GM12878 (cell line): ENCODE measurements at regions not wholly inside any gene's neighbourhood (a gene's known extent, or its start where the extent isn't known, plus 50 kb on each side); places are given as distances from the start of the nearest gene placed in this dataset.

Experiments
- ATAC-seq: fragments of 200-7000 bp; cut with Tn5 transposase; 3 replicates; pipeline ENCODE4 v1.9.1; 2020; ENCODE audit warnings: mild to moderate bottlenecking, moderate library complexity
- BruUV-seq: library from RNA; stranded (reverse); fragments of 400-500 nt; replicated peaks from 2 replicates; lab custom pipeline; 2021; lab: Mats Ljungman, UMichigan
- CTCF ChIA-PET: fragments of 300-600 bp; sonication (Branson Sonifier 250); formaldehyde crosslinking; extraction: SDS; loops from one replicate; lab custom pipeline; 2021; ENCODE audit warnings: inconsistent platforms; lab: Yijun Ruan, JAX
- POLR2A ChIA-PET: fragments of 350-600 bp; formaldehyde crosslinking; extraction: SDS; loops from one replicate; lab custom pipeline; 2021; ENCODE audit warnings: inconsistent platforms; lab: Charles Lee
- RAD21 ChIA-PET: fragments of 300-600 bp; sonication (Branson Sonifier 250); formaldehyde crosslinking; loops from one replicate; lab custom pipeline; 2023; ENCODE audit warnings: antibody characterized with exemption; ENCODE audit not compliant: unreplicated experiment; lab: Charles Lee
- SMC1A ChIA-PET: fragments of 300-600 bp; sonication (Branson Sonifier 250); formaldehyde crosslinking; loops from one replicate; lab custom pipeline; 2023; ENCODE audit not compliant: unreplicated experiment, uncharacterized antibody; lab: Charles Lee
- DNase-seq: peaks from one replicate; pipeline ENCODE4 v3.0.0-alpha.2; 2011; ENCODE audit warnings: low read depth, low spot score
- FAIRE-seq: peaks from 3 replicates; lab custom pipeline; 2011; peaks lifted over from hg19 to GRCh38; lab: Jason Lieb, UNC
- H2AFZ ChIP-seq: 2 replicates; pipeline ENCODE4 v1.6.0; 2011; ENCODE audit warnings: low read depth, low read length, control low read depth; ENCODE audit not compliant: control insufficient read depth
- H3K27ac ChIP-seq: 2 replicates; pipeline ENCODE4 v1.5.1; 2011; ENCODE audit warnings: control low read depth; ENCODE audit not compliant: control insufficient read depth, insufficient read depth
- H3K27me3 ChIP-seq, 2 experiments: replicated peaks in 1 of 2; 2 replicates each; pipeline versions ENCODE4 v1.6.0 to v1.6.1; 2011; ENCODE audit warnings: low read length in 1 of 2; ENCODE audit not compliant: control insufficient read depth in 2 of 2, insufficient read depth in 2 of 2
- H3K36me3 ChIP-seq, 2 experiments: 2 replicates each; pipeline ENCODE4 v1.5.1; 2011; ENCODE audit warnings: low read length in 1 of 2; ENCODE audit not compliant: control insufficient read depth in 2 of 2, insufficient read depth in 2 of 2
- H3K4me1 ChIP-seq: 2 replicates; pipeline ENCODE4 v1.6.1; 2011; ENCODE audit warnings: mild to moderate bottlenecking, low read length, moderate library complexity, mixed read lengths; ENCODE audit not compliant: control insufficient read depth, insufficient read depth
- H3K4me2 ChIP-seq: 2 replicates; pipeline ENCODE4 v1.6.0; 2011; ENCODE audit warnings: control low read depth; ENCODE audit not compliant: control insufficient read depth, insufficient read depth
- H3K4me3 ChIP-seq: fragments of 200-600 bp; sonication (generic); 2 replicates; pipeline ENCODE4 v1.5.1; 2016
- H3K79me2 ChIP-seq: 2 replicates; pipeline ENCODE4 v1.6.0; 2011; ENCODE audit warnings: low read length; ENCODE audit not compliant: control insufficient read depth, insufficient read depth
- H3K9ac ChIP-seq: 2 replicates; pipeline ENCODE4 v1.8.0; 2011; ENCODE audit warnings: low read length, control low read depth, mixed read lengths; ENCODE audit not compliant: control insufficient read depth, insufficient read depth
- H3K9me3 ChIP-seq: replicated peaks from 3 replicates; pipeline ENCODE4 v1.5.1; 2011; ENCODE audit warnings: mild to moderate bottlenecking, low read length; ENCODE audit not compliant: control insufficient read depth, insufficient read depth
- H4K20me1 ChIP-seq: 2 replicates; pipeline ENCODE4 v1.6.0; 2011; ENCODE audit not compliant: control insufficient read depth, insufficient read depth
- ASH2L ChIP-seq: fragments of 300-600, 200-600 bp; sonication (generic); IDR thresholded peaks from 2 replicates; pipeline ENCODE4 v1.6.1; 2017; ENCODE audit warnings: low read depth, mild to moderate bottlenecking, borderline replicate concordance
- CUX1 ChIP-seq: IDR thresholded peaks from 2 replicates; pipeline ENCODE4 v1.6.1; 2012; ENCODE audit warnings: improper control_type of control experiment, low read depth, low read length; ENCODE audit not compliant: insufficient replicate concordance
- IKZF1 ChIP-seq: fragments of 450-650 bp; conservative IDR thresholded peaks from 2 replicates; pipeline ENCODE4 v1.6.1; 2017; ENCODE audit warnings: antibody characterized with exemption, mild to moderate bottlenecking
- WGBS: methylation state at CpG from one replicate; pipeline ENCODE4 v1.1.6; 2016; ENCODE audit warnings: low lambda C conversion rate; ENCODE audit not compliant: insufficient replicate concordance, insufficient coverage; ENCODE audit errors: missing lambda C conversion rate; 5-methylcytosine and 5-hydroxymethylcytosine counted together
- in situ Hi-C: fragments of 300-500 bp; cut with MboI; formaldehyde crosslinking; loops from 9 replicates; pipeline ENCODE4 v1.14.3; 2018; ENCODE audit warnings: mixed read lengths
- intact Hi-C: fragments of 100-400 bp; cut with micrococcal nuclease; formaldehyde crosslinking; loops from one replicate; pipeline ENCODE4 v1.14.2; 2022; ENCODE audit not compliant: unreplicated experiment
- TF ChIP-seq, protein P1 (sequence below): fragments of 450-650 bp; IDR thresholded peaks from 2 replicates; pipeline ENCODE4 v1.6.1; 2016; ENCODE audit warnings: mild to moderate bottlenecking, moderate library complexity, borderline replicate concordance

DNA sequence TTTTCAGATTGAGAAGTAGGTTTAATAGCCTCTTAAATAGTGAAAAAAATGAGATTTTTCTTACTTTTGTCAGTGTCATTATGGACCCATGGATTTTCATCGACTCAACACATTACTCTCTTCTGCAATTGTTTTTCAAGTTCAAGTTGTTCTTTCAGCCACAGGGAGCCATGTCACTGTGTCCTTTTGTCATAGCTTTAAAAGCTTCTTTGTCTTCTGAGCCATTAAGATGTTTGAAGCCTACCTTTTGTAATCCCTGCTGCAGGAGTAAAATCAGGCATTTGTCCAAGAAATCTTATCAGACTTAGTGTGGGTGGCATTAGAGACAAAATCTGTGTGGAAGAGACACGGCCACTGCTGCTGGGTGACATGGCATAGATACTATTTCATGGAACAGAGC is 92.8 kb upstream of the ZP4 start:
- SMC1A ChIA-PET, result interaction anchor here (0.6 to 1.7 kb wide), 3 partner anchors 9 to 121 kb away, joined by 3 to 4 read pairs (median 3); no protein-coding TSS in a partner anchor
- DNase-seq (no peak), ATAC-seq (no peak), FAIRE-seq (no peak)
- RAD21 ChIA-PET, result interaction anchor here (0.7 to 0.8 kb wide), 2 partner anchors 17 to 20 kb away, joined by 4 read pairs; no protein-coding TSS in a partner anchor
- no peaks in the 10 kb centered on the region for H4K20me1 ChIP-seq
- H3K27ac ChIP-seq, result no peak overlapping the region
- POLR2A ChIA-PET, result no interaction called here
- H3K27me3 ChIP-seq, result no peaks in the 10 kb centered on the region
- no peaks in the 10 kb centered on the region for H3K9me3 ChIP-seq
- no peaks in the 10 kb centered on the region for H3K4me1 ChIP-seq
- no peaks in the 10 kb centered on the region for H3K79me2 ChIP-seq
- no peak overlapping the region for H2AFZ ChIP-seq
- no peak overlapping the region for H3K9ac ChIP-seq
- BruUV-seq, result no TSS peak
- 23% methylated on average over 2 of the region's 2 CpGs for WGBS
- intact Hi-C loops (no loop called here), in situ Hi-C loops (no loop called here)
- H3K4me3 ChIP-seq, result no peak overlapping the region
- CTCF ChIA-PET, result interaction anchor here (0.7 kb wide), 2 partner anchors 262 to 931 kb away, joined by 3 read pairs; no protein-coding TSS in a partner anchor
- H3K4me2 ChIP-seq, result no peak overlapping the region
- TF ChIP-seq, protein P1, sequence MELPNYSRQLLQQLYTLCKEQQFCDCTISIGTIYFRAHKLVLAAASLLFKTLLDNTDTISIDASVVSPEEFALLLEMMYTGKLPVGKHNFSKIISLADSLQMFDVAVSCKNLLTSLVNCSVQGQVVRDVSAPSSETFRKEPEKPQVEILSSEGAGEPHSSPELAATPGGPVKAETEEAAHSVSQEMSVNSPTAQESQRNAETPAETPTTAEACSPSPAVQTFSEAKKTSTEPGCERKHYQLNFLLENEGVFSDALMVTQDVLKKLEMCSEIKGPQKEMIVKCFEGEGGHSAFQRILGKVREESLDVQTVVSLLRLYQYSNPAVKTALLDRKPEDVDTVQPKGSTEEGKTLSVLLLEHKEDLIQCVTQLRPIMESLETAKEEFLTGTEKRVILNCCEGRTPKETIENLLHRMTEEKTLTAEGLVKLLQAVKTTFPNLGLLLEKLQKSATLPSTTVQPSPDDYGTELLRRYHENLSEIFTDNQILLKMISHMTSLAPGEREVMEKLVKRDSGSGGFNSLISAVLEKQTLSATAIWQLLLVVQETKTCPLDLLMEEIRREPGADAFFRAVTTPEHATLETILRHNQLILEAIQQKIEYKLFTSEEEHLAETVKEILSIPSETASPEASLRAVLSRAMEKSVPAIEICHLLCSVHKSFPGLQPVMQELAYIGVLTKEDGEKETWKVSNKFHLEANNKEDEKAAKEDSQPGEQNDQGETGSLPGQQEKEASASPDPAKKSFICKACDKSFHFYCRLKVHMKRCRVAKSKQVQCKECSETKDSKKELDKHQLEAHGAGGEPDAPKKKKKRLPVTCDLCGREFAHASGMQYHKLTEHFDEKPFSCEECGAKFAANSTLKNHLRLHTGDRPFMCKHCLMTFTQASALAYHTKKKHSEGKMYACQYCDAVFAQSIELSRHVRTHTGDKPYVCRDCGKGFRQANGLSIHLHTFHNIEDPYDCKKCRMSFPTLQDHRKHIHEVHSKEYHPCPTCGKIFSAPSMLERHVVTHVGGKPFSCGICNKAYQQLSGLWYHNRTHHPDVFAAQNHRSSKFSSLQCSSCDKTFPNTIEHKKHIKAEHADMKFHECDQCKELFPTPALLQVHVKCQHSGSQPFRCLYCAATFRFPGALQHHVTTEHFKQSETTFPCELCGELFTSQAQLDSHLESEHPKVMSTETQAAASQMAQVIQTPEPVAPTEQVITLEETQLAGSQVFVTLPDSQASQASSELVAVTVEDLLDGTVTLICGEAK, result no peak
- no peak for TF ChIP-seq IKZF1
- no peak for TF ChIP-seq ASH2L
- no peak for TF ChIP-seq CUX1
- H3K36me3 ChIP-seq, result no peaks in the 10 kb centered on the region
